PC-9 (cell line): ENCODE measurements at regions not wholly inside any gene's neighbourhood (a gene's known extent, or its start where the extent isn't known, plus 50 kb on each side); places are given as distances from the start of the nearest gene placed in this dataset.
"Not testable (repeated sequence)": the region's sequence is repeated elsewhere in the genome, so short reads cannot be mapped to it uniquely, and the experiment has no call there.

Source experiments
- BruUV-seq: library from RNA; stranded (reverse); fragments of 400-500 nt; replicated peaks from 2 replicates; lab custom pipeline; 2021; lab: Mats Ljungman, UMichigan
- CTCF ChIA-PET: fragments of 300-600 bp; sonication (Branson Sonifier 250); formaldehyde crosslinking; loops from one replicate; lab custom pipeline; 2022; ENCODE audit warnings: antibody characterized with exemption; lab: Charles Lee
- POLR2A ChIA-PET: fragments of 300-600 bp; sonication (Branson Sonifier 250); formaldehyde crosslinking; loops from one replicate; lab custom pipeline; 2022; ENCODE audit warnings: antibody characterized with exemption; ENCODE audit not compliant: unreplicated experiment; lab: Charles Lee
- DNase-seq, 2 experiments: peaks; one replicate each; pipeline versions ENCODE4 v3.0.0 to v3.0.0-alpha.2; 2015 to 2022; ENCODE audit warnings: mixed read lengths in 1 of 2
- H2AFZ ChIP-seq: fragments of 200-600 bp; sonication (generic); 2 replicates; pipeline ENCODE4 v1.8.1; 2017; ENCODE audit warnings: antibody characterized with exemption
- H3F3A ChIP-seq: fragments of 200-600 bp; sonication (generic); 2 replicates; pipeline ENCODE4 v1.8.1; 2017; ENCODE audit warnings: antibody characterized with exemption, mild to moderate bottlenecking, low read depth; ENCODE audit not compliant: insufficient read depth
- H3K27ac ChIP-seq: fragments of 200-600 bp; sonication (generic); 2 replicates; pipeline ENCODE4 v1.6.1; 2016; ENCODE audit warnings: mixed run types
- H3K27me3 ChIP-seq: fragments of 200-600 bp; sonication (generic); 2 replicates; pipeline ENCODE4 v1.6.1; 2016; ENCODE audit warnings: low read depth, mixed run types; ENCODE audit not compliant: insufficient read depth
- H3K36me3 ChIP-seq: fragments of 200-600 bp; sonication (generic); 2 replicates; pipeline ENCODE4 v1.6.1; 2016; ENCODE audit warnings: low read depth, mixed run types
- H3K4me1 ChIP-seq: fragments of 200-600 bp; sonication (generic); replicated peaks from 2 replicates; pipeline ENCODE4 v1.6.1; 2016; ENCODE audit warnings: mixed run types; ENCODE audit not compliant: insufficient read depth
- H3K4me2 ChIP-seq: fragments of 200-600 bp; sonication (generic); 2 replicates; pipeline ENCODE4 v1.6.1; 2017; ENCODE audit warnings: mixed run types
- H3K4me3 ChIP-seq: fragments of 200-600 bp; sonication (generic); 2 replicates; pipeline ENCODE4 v1.6.1; 2016; ENCODE audit warnings: mixed run types
- H3K79me2 ChIP-seq: fragments of 200-600 bp; sonication (generic); 2 replicates; pipeline ENCODE4 v1.6.1; 2017; ENCODE audit warnings: low read depth, mixed run types
- H3K9me2 ChIP-seq: fragments of 200-600 bp; sonication (generic); 2 replicates; pipeline ENCODE4 v1.8.1; 2017; ENCODE audit warnings: mild to moderate bottlenecking; ENCODE audit not compliant: insufficient read depth
- H3K9me3 ChIP-seq: fragments of 200-600 bp; sonication (generic); 2 replicates; pipeline ENCODE4 v1.8.1; 2016; ENCODE audit warnings: low read depth; ENCODE audit not compliant: insufficient read depth
- H4K20me1 ChIP-seq: fragments of 200-600 bp; sonication (generic); 2 replicates; pipeline ENCODE4 v1.8.1; 2017; ENCODE audit not compliant: insufficient read depth
- intact Hi-C: fragments of 100-400 bp; cut with micrococcal nuclease; formaldehyde crosslinking; loops from one replicate; pipeline ENCODE4 v1.10.0; 2022; ENCODE audit not compliant: unreplicated experiment

DNA sequence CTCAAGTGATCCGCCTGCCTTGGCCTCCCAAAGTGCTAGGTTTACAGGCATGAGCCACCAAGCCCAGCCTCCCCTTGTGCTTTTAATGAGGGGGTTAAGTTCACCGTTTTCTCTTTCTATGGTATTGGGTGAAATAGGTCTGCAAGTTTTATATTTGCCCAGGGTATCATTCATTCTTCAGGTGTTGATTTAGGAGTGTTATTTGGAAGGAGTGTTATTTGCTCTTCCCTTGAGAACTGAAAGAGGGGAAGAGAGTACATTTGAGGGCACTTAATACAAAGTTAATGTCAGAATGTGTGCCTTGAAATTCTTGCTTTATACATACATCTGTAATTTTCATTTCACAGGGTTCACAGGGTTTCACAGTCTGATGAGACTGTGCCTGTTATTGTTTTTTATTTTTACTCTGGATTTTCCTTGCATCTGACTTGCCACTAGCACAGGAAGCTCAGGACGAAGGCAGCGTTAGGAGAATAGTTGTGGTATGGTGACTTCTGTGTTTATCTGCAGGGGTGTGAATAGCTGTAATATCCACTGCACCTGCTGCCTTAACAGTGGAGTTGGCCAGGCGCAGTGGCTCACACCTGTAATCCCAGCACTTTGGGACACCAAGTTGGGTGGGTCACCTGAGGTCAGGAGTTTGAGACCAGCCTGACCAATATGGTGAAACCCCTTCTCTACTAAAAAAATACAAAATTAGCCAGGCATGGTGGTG is 108.3 kb upstream of the CRYM start:
- H3K9me2 ChIP-seq, H3K4me3 ChIP-seq, intact Hi-C loops, H3K79me2 ChIP-seq, BruUV-seq, H3K4me2 ChIP-seq, H3K9me3 ChIP-seq, CTCF ChIA-PET, H3F3A ChIP-seq, H4K20me1 ChIP-seq, DNase-seq, H3K27ac ChIP-seq, H2AFZ ChIP-seq, H3K4me1 ChIP-seq, POLR2A ChIA-PET, H3K27me3 ChIP-seq, H3K36me3 ChIP-seq: not testable (repeated sequence)

DNA sequence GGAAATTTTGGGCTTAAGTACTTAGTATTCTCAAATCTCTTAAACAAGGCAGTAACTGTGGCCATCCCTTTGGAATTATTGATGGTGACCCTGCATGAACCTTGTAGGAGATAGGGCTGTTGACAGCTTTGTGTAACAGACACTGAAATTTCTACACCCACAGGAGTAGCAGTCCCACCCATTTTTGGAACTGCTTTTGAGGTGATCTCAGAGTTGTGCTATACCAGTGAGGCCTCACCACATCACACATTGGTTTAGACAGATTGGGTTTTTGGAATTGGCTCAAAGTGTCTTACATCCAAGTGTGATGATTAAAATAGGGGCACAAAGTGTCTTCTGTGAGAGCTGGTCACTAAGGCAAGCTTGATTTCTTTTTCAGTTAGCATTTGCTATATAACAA is 105.6 kb upstream of the CRYM start:
- H3K4me3 ChIP-seq, POLR2A ChIA-PET, CTCF ChIA-PET: not testable (repeated sequence)

DNA sequence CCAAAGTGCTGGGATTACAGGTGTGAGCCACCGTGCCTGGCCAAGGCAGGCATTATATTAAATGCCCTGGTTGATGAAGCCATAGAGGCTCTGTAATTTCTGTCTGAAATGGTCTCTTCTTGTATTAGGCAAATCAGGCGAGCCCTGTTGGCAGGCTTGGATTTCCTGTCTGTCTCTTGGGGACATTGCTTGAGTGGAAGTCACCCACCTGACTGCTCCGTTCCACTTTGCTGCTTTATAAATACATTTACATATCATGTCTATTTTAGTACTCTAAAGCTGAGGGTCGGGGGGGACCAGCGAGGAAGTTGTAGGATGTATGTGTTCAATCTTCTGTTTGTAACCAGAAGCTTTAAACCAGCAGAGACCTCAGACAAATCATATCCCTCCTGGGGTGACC is 101.6 kb upstream of the CRYM start:
- H3K9me2 ChIP-seq, H3K36me3 ChIP-seq, H3K9me3 ChIP-seq, H3K4me3 ChIP-seq, H2AFZ ChIP-seq, H3K27me3 ChIP-seq, BruUV-seq, intact Hi-C loops, DNase-seq, H3F3A ChIP-seq, H4K20me1 ChIP-seq, CTCF ChIA-PET, H3K79me2 ChIP-seq, H3K4me1 ChIP-seq, POLR2A ChIA-PET, H3K27ac ChIP-seq, H3K4me2 ChIP-seq: not testable (repeated sequence)

More for the DNA sequence above, 105.6 kb upstream of the CRYM start:
- H3K27ac ChIP-seq, H3K9me3 ChIP-seq, DNase-seq, H4K20me1 ChIP-seq, BruUV-seq, H3F3A ChIP-seq, H3K79me2 ChIP-seq, H3K27me3 ChIP-seq, H3K9me2 ChIP-seq, H3K4me1 ChIP-seq, intact Hi-C loops, H3K4me2 ChIP-seq, H2AFZ ChIP-seq, H3K36me3 ChIP-seq: not testable (repeated sequence)

DNA sequence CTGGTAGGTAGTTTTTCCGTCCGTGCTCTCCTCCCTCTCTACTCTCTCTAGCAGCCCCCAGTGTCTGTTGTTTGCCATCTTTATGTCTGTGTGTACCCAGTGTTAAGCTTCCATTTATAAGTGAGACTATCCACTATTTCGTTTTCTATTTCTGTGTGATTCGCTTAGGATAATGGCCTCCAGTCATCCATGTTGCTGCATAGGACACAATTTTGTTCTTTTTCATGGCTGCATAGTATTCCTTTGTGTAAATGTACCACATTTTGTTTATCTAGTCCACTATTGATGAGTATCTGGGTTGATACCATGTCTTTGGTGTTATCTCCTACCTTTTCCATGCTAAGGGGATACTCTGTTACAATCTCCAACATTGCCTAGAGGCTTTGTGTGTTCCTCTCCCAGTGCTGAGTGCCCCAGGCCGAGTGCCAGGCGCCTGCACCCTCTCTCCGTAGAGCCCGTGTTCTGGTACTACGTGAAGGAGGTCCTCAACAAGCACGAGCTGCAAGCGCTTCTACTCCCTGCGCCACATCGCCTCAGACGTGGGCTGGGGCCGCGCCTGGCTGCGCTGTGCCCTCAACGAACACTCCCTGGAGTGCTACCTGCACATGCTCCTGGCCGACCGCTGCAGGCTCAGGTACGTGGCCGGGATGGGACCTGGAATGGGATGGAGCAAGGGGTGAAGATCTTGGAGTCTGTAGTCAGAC is 98.3 kb upstream of the CRYM start:
- H4K20me1 ChIP-seq, H3K36me3 ChIP-seq, H3K4me1 ChIP-seq, H3K9me3 ChIP-seq, intact Hi-C loops, H3K4me2 ChIP-seq, H3K79me2 ChIP-seq, H3F3A ChIP-seq, H3K27ac ChIP-seq, H3K9me2 ChIP-seq, POLR2A ChIA-PET, H2AFZ ChIP-seq, BruUV-seq, DNase-seq, H3K27me3 ChIP-seq, H3K4me3 ChIP-seq: not testable (repeated sequence)
- CTCF ChIA-PET = interaction anchor here (0.6 kb wide), 1 partner anchor 439 kb away, joined by 3 read pairs; no protein-coding TSS in a partner anchor

DNA sequence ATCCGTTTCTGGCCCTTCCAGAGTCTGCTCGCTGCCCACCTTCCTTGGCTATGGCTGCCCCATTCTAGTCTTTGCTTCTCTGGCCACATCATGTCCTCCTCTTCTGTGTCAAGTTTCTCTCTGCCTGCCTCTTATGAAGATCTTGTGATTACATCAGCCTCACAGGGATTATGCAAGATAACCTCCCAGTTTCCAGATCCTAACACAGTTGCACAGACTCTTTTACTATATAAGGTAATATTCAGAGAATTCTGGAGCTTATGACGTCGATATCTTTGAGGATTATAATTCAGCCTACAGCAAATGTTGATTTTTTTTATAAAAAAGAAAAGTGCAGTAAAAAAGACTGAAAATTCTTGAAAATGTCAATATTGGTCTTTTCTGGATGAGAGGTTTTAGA is 97.2 kb upstream of the CRYM start:
- H3K36me3 ChIP-seq, H3K9me3 ChIP-seq, H3K4me3 ChIP-seq, H3K27ac ChIP-seq, H3K4me1 ChIP-seq, H3K27me3 ChIP-seq, H3K4me2 ChIP-seq, DNase-seq, H3K9me2 ChIP-seq, H4K20me1 ChIP-seq, H3F3A ChIP-seq, H2AFZ ChIP-seq, H3K79me2 ChIP-seq, POLR2A ChIA-PET, intact Hi-C loops, BruUV-seq, CTCF ChIA-PET: not testable (repeated sequence)

DNA sequence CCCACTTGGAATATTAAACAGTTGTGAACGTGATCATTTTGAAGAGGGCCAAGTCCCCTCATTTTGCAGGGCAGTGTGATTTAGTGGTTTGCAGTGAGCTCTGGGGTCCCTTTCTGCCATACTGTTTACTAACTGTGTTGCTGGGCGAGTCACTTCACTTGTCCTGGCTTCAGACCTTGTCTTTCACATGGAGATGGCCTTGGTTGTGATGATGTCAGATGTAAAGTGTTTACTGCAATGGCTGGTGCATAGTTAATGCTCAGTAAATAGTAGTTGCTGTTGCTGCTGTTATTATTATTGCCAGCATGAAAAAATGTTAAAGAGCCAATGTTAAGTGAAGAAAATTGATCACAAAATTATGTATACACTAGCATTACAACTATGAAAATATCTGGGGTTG is 95.4 kb upstream of the CRYM start:
- H3K9me3 ChIP-seq, DNase-seq, H3K79me2 ChIP-seq, H3K9me2 ChIP-seq, BruUV-seq, H3K27me3 ChIP-seq, H3K4me3 ChIP-seq, POLR2A ChIA-PET, H3K4me1 ChIP-seq, intact Hi-C loops, H3F3A ChIP-seq, H3K27ac ChIP-seq, H4K20me1 ChIP-seq, H2AFZ ChIP-seq, H3K36me3 ChIP-seq, CTCF ChIA-PET, H3K4me2 ChIP-seq: not testable (repeated sequence)

DNA sequence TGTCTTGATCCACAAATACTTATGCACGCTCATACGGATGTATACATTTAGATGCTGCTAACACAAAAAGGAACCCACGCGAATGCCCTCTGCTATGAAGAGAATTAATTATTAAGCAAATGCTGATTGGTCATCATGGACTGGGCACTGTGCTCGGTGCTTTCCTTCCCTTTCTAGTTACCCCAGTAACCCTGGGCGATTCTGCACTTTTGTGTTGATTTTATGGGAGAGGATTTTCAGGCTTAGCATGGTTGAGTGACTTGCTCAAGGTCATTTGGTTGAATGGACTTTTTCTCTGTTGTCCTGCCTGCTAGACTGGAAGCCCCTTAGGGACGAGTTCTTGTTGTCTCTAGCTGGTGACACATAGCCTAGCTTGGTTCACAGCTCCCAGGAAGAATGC is 94.8 kb upstream of the CRYM start:
- H3K4me2 ChIP-seq, H4K20me1 ChIP-seq, H3K27ac ChIP-seq, H3F3A ChIP-seq, H3K27me3 ChIP-seq, DNase-seq, H3K4me3 ChIP-seq, intact Hi-C loops, H3K79me2 ChIP-seq, H3K4me1 ChIP-seq, H3K9me3 ChIP-seq, H3K36me3 ChIP-seq, H2AFZ ChIP-seq, BruUV-seq, H3K9me2 ChIP-seq, POLR2A ChIA-PET, CTCF ChIA-PET: not testable (repeated sequence)
